DMS79 treated with DMSO at 0.1 percent for 48 hours (cell line): ENCODE measurements at regions not wholly inside any gene's neighbourhood (a gene's known extent, or its start where the extent isn't known, plus 50 kb on each side); places are given as distances from the start of the nearest gene placed in this dataset.
"Not testable (repeated sequence)": the region's sequence is repeated elsewhere in the genome, so short reads cannot be mapped to it uniquely, and the experiment has no call there.

Source experiments
- DNase-seq: peaks from one replicate; lab custom pipeline; 2025; lab: John Stamatoyannopoulos, UW

DNA sequence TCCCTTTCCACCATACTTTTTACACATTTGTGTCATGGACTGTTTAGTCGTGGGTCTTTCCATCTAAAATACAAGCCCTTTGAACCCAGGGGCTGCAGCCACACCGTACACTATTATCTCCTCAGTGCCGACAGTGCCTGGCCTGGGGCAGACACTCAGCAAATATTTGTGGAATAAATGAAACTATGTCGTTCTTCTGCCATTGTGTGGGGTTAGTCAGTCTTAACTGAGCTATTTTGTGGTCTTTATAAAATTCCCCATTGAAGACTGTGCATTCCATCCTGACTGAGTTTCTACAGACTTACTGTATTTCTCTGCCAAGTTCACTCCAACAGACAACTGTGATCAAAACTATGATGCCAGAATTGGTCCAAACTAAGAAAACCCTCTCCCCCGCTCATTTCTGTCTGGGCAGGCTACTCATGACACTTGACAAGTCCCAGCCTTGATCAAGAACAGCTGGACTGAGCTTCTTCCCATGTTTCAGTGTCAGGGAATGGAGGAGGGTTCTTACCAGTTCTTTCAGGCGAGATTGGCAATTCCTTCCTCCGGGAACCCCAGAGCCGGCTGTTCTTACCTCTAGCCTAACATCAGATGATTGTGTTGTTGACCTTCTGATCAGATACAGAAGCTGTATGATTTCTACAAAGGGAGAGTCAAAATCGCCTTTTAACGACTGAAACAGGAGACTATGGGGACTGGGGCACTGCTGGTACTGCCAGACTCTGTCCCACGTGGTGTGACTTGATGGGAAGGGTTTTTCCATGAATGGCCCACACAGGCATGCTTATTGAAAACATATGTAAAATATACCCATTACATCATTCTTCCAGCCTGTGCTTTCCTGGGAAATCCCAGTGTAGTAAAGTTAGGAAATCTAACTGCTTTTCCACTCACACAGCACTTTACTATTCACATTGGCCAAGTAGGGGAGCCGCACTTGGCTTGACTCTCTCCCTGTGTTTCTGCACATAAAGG lies 77.4 kb upstream of the NPAS2 start:
- DNase-seq = no peak

- DNase-seq = no peak
Observed at GRCh38 chr2:100743741-100744140, 76.2 kb upstream of the NPAS2 start.

- no peak for DNase-seq
Observed at GRCh38 chr2:100744184-100744583, 75.8 kb upstream of the NPAS2 start.

DNA sequence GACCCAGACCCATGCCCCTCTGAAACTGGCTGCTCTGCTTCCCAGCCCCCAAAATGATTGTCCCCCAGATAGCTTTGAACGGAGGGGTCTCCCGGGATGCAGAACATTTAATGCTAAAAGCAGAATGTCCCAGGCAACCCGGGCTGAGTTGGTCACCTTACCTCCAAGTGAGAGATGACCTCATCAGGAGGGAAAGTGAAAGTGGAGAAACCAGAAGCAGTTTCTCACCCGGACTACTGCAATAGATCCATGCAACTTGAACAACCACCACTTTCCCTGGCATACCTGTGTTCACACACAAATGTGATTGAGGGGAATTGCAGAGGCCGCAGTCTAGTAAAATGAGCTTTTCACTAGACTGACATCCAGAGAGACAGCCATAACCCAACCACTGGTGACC lies 75.3 kb upstream of the NPAS2 start:
- DNase-seq = no peak

GRCh38 chr2:100745604-100746003 lies 74.3 kb upstream of the NPAS2 start:
- no peak for DNase-seq

- no peak for DNase-seq
Observed at GRCh38 chr2:100747551-100747950, 72.4 kb upstream of the NPAS2 start.

GRCh38 chr2:100747996-100748615 lies 71.8 kb upstream of the NPAS2 start:
- no peak for DNase-seq

DNA sequence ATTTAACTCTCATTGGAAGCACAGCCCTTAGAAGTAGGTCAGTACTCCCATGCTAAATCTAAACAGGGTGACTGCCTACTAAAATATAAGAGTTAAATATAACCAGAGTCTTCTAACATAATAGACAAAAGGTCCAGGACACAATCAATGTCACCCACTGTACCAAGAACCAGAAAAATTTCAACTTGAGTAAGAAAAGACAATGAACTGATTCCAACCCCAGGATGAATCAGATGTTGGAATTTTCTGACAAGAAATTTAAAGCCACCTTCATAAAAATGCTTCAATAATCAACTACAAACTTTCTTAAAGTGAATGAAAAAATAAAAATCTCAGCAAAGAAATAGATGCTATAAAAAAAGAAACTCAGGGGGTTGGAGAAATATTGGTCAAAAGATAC lies 71.3 kb upstream of the NPAS2 start:
- DNase-seq = no peak

- no peak for DNase-seq
Observed at GRCh38 chr2:100749771-100750542, 70.0 kb upstream of the NPAS2 start.

GRCh38 chr2:100751871-100752625 lies 67.9 kb upstream of the NPAS2 start:
- DNase-seq = not testable (repeated sequence)

- no peak for DNase-seq
Observed at GRCh38 chr2:100752628-100753333, 67.2 kb upstream of the NPAS2 start.

- DNase-seq = no peak
Observed at GRCh38 chr2:100753444-100753843, 66.5 kb upstream of the NPAS2 start.

DNA sequence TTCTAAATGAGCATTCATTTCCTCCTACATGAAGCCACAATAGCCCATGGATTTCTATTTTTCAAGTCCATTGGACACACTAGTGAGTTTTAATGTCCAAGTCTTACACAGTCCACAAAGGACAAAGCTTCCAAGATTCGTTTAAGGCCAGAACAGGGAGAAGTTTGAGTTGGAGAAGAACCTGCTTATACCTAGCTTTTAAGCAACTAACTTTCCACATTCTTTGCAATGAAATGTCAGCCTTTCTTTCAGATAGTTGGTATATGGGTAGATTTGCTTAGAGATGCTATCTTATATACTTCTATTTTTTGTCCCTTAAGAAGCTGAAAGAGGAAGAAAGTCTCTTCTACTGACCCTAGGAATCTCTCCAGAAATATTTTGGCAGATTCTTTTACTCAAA lies 66.1 kb upstream of the NPAS2 start:
- no peak for DNase-seq

DNA sequence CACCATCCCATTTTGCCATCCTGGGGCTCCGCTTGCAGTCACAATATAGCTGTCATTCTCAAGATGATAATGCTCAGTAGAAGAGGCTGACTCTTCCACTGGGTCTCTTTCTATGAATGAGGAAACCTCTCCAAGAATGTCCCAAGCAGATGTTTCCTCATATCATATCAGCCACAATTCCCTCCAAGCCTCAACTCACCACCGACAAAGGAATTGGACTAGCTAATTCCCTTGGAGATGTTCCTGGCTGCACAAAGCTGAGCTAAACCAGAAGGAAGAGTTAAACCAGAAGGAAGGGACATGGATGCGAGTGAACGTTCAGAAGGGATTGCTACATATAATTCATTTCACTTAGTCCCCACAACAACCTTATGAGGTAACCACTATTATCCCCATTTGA lies 65.0 kb upstream of the NPAS2 start:
- no peak for DNase-seq

GRCh38 chr2:100755441-100755840 lies 64.5 kb upstream of the NPAS2 start:
- DNase-seq = no peak

- DNase-seq = no peak
Observed at GRCh38 chr2:100756704-100757103, 63.2 kb upstream of the NPAS2 start.

GRCh38 chr2:100757621-100758394 lies 62.1 kb upstream of the NPAS2 start:
- no peak for DNase-seq

GRCh38 chr2:100759901-100760300 lies 60.0 kb upstream of the NPAS2 start:
- no peak for DNase-seq

- no peak for DNase-seq
Observed at GRCh38 chr2:100761365-100761764, 58.6 kb upstream of the NPAS2 start.

DNA sequence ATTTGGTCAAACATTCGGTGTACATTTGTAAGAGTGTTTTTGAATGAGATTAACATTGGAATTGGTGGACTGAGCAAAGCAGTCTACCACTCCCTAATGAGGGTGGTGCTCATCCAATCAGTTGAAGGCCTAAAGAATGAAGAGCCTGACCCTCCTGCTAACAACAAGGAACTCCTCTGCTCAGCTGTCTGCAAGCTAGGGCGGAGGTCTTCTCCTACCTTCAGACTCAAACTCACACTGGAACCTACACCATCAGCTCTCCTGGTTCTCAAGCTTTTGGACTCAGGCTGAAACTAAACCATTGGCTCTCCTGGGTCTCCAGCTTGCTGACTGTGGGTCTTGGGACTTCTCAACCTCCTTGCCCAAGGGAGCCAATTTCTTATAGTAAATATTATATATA lies 55.5 kb upstream of the NPAS2 start:
- no peak for DNase-seq
